ENCODE measurements at regions not wholly inside any gene's neighbourhood (a gene's known extent, or its start where the extent isn't known, plus 50 kb on each side); places are given as distances from the start of the nearest gene placed in this dataset.

DNA sequence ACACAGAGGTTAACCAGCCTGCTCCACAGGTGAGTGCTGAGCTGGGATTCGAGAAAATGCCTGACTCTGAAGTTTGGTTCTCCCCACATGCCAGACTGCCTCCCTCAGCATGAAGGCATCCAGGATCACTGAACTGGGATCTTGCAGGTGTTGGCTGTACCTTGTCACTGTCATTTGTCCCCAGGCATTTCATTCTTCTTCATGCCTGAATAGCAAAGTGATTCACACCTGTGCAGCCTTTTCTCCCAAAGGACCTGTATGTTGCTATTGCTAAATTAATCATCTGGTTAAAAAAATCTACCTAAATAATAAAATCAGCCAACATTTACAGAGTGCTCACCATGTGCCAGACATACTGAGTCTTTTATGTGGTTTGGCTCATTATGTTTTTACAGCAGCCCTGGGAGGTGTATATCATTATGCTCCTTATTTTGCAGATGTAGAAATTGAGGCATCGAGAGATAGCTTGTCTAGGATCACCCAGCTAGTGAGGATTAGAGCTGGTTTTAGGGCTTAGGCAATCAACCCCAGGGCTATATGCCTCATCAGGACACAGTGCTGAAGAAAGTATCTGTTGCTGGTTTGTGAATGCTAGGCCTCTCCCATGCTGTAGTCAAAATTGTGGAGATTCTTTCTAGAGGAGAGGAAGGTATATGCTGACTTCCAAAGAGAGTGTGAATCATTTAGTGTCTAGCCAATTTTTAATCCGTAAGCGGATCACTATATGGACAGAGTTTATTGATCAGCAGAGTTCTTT is 204.4 kb downstream of the HIPK3 start:
- CTCF ChIA-PET = no interaction called here
- POLR2A ChIA-PET = no interaction called here
- H3K4me1 Mint-ChIP-seq = no peaks in the 10 kb centered on the region
- H3K9me3 Mint-ChIP-seq = no peaks in the 10 kb centered on the region
- H3K4me3 Mint-ChIP-seq = no peak overlapping the region
- no peaks in the 10 kb centered on the region for H3K36me3 ChIP-seq (ENCODE audit: insufficient read depth, low read length)
- H3K4me1 ChIP-seq (ENCODE audit: insufficient read depth, low read length) = no peaks in the 10 kb centered on the region
- no peaks in the 10 kb centered on the region for H3K36me3 Mint-ChIP-seq
- H3K9me3 ChIP-seq (ENCODE audit: low read length) = no peaks in the 10 kb centered on the region
- H3K27ac Mint-ChIP-seq = no peak overlapping the region
- H3K27ac ChIP-seq (ENCODE audit: low read depth, low read length) = no peak overlapping the region
- H3K4me3 ChIP-seq (ENCODE audit: low read length) = no peak overlapping the region
- no peaks in the 10 kb centered on the region for H3K27me3 ChIP-seq (ENCODE audit: insufficient read depth, low read length, poor library complexity, severe bottlenecking)
- H3K27me3 Mint-ChIP-seq = peaks cover 24 to 37% of the 10 kb centered on the region in 2 donors
- no peak for DNase-seq

DNA sequence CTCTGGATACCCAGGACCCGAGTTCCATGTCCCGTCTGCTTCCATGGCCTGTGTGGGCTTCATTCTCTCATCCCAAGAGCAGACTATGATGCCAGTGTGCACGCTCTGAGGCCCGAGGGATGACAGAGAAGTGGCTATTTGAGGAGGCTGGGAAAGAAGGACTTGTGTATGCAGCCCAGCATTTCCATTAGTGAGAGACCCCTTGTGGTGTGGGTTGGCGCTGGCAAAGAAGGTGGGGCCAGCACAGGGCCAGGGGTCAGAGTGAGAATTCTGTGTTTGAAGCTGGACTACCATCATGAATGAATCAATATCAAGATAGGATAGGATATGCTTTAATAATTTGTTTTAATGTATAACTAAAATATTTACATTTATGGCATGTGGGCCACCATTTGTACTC is 200.8 kb downstream of the HIPK3 start:
- H3K27me3 ChIP-seq (ENCODE audit: insufficient read depth, low read length, poor library complexity, severe bottlenecking) = no peaks in the 10 kb centered on the region
- Mint-ChIP-seq H3K36me3 (no peaks in the 10 kb centered on the region), H3K27ac (no peak overlapping the region), H3K27me3 (peaks cover 20 to 28% of the 10 kb centered on the region in 2 donors), H3K4me3 (no peak overlapping the region), H3K9me3 (no peaks in the 10 kb centered on the region), H3K4me1 (no peaks in the 10 kb centered on the region)
- ChIA-PET CTCF (no interaction called here), POLR2A (no interaction called here)
- no peak overlapping the region for H3K4me3 ChIP-seq (ENCODE audit: low read length)
- no peaks in the 10 kb centered on the region for H3K9me3 ChIP-seq (ENCODE audit: low read length)
- H3K36me3 ChIP-seq (ENCODE audit: insufficient read depth, low read length) = no peaks in the 10 kb centered on the region
- no peaks in the 10 kb centered on the region for H3K4me1 ChIP-seq (ENCODE audit: insufficient read depth, low read length)
- no peak overlapping the region for H3K27ac ChIP-seq (ENCODE audit: low read depth, low read length)
- DNase-seq = no peak

DNA sequence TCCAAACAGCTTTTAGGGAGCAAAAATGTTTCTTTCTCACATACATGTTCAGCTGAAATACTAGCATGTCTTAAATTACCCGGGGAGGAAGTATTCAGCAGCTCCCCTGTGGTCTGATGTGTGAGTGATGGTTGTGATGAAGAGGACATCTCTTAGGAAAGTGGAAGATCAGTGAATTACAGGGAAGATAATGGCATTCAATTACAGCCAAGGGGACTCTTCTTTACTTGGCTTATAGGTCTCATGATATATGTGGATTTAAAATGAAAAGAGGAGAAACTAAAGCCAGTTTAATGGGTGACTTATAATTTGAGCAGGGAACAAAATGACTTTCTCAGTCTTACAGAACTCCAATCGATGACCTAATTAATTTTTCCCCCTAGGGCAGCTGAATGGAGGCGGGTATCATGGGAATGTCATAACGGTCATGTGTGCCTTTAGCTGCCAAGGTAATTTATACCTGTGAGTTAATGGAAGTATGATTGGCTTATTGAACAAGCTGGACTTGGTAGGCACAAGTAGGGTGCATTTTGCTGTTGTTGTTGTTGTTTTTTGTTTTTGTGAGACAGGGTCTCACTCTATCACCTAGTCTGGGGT is 198.8 kb downstream of the HIPK3 start:
- no peaks in the 10 kb centered on the region for H3K4me1 Mint-ChIP-seq
- no peaks in the 10 kb centered on the region for H3K27me3 ChIP-seq (ENCODE audit: insufficient read depth, low read length, poor library complexity, severe bottlenecking)
- POLR2A ChIA-PET = no interaction called here
- H3K9me3 ChIP-seq (ENCODE audit: low read length) = no peaks in the 10 kb centered on the region
- H3K36me3 ChIP-seq (ENCODE audit: insufficient read depth, low read length) = no peaks in the 10 kb centered on the region
- CTCF ChIA-PET = no interaction called here
- no peaks in the 10 kb centered on the region for H3K4me1 ChIP-seq (ENCODE audit: insufficient read depth, low read length)
- H3K27me3 Mint-ChIP-seq = peaks cover 17 to 40% of the 10 kb centered on the region in 2 donors
- H3K27ac Mint-ChIP-seq = peak overlapping the region in 1 of 8 donors; percentile 42
- no peak overlapping the region for H3K27ac ChIP-seq (ENCODE audit: low read depth, low read length)
- H3K4me3 Mint-ChIP-seq = no peak overlapping the region
- no peak overlapping the region for H3K4me3 ChIP-seq (ENCODE audit: low read length)
- no peaks in the 10 kb centered on the region for H3K9me3 Mint-ChIP-seq
- H3K36me3 Mint-ChIP-seq = no peaks in the 10 kb centered on the region
- no peak for DNase-seq

DNA sequence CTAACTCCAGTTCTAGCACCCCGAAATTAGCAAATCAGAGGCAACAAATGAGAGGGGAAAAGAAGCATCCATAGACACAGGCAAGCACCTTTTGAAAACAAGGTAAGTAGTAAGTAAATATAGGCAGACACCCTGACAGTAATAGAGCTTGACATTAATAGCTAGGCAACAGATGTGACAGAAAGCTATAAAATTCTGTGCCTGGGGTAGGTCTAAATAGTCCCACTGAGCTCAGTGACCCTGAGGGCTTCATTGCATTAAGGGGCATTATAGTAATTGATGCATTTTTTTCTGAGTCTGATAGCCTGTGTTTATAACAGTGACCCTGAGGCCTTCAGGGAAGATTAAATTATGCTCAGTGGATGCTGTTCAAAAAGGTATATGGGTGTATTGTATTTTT is 197.1 kb downstream of the HIPK3 start:
- Mint-ChIP-seq H3K4me3 (no peak overlapping the region), H3K27me3 (peaks cover 16 to 39% of the 10 kb centered on the region in 2 donors), H3K4me1 (no peaks in the 10 kb centered on the region), H3K27ac (no peak overlapping the region), H3K9me3 (no peaks in the 10 kb centered on the region), H3K36me3 (no peaks in the 10 kb centered on the region)
- ChIA-PET POLR2A (no interaction called here), CTCF (no interaction called here)
- Histone ChIP-seq H3K27me3 (ENCODE audit: insufficient read depth, low read length, poor library complexity, severe bottlenecking) (peaks cover 2% of the 10 kb centered on the region), H3K4me3 (ENCODE audit: low read length) (no peak overlapping the region), H3K36me3 (ENCODE audit: insufficient read depth, low read length) (no peaks in the 10 kb centered on the region), H3K27ac (ENCODE audit: low read depth, low read length) (no peak overlapping the region), H3K9me3 (ENCODE audit: low read length) (no peaks in the 10 kb centered on the region), H3K4me1 (ENCODE audit: insufficient read depth, low read length) (no peaks in the 10 kb centered on the region)
- no peak for DNase-seq

DNA sequence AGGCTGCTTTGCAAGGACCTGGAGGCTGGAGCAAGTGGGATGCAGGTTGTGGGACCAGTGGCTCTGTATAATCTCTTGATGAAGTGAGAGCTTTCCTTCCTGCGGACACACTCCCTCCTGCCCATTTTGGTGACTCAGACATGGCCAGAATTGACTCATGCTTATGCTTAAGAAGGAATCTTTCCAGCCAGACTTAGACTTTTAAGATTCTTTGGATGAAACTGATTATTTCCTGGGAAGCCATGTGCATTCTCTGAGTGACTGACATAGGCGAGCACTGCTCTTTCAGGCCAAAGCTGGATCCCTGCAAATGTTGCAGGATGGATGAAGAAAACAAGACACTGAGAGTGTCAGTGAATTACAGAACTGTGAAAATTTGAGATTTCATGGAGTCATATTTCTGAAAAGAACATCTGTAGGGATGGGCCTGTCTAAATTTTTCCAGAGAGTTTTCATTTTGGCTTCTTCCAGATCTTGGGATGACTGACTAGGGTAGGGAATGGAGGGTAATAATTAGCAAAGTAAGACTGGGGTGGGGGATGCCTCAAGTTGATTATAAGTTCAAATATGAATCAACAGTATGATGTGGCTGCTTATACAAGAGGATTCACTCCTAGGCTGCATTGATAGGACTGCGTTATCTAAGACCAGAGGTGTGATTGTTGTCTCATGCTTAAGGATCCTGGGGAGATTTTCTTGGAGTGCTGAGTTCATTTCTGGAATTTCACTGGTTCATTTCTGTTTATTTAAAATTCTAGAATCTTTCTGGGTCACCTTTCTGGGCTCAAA is 195.8 kb downstream of the HIPK3 start:
- H3K27me3 ChIP-seq (ENCODE audit: insufficient read depth, low read length, poor library complexity, severe bottlenecking) = peaks cover 2% of the 10 kb centered on the region
- DNase-seq = no peak
- no peaks in the 10 kb centered on the region for H3K36me3 Mint-ChIP-seq
- H3K4me3 ChIP-seq (ENCODE audit: low read length) = no peak overlapping the region
- no peaks in the 10 kb centered on the region for H3K9me3 Mint-ChIP-seq
- H3K4me1 Mint-ChIP-seq = no peaks in the 10 kb centered on the region
- H3K9me3 ChIP-seq (ENCODE audit: low read length) = no peaks in the 10 kb centered on the region
- H3K4me1 ChIP-seq (ENCODE audit: insufficient read depth, low read length) = no peaks in the 10 kb centered on the region
- no peak overlapping the region for H3K4me3 Mint-ChIP-seq
- no peak overlapping the region for H3K27ac Mint-ChIP-seq
- no peaks in the 10 kb centered on the region for H3K36me3 ChIP-seq (ENCODE audit: insufficient read depth, low read length)
- ChIA-PET POLR2A (no interaction called here), CTCF (no interaction called here)
- H3K27ac ChIP-seq (ENCODE audit: low read depth, low read length) = no peak overlapping the region
- H3K27me3 Mint-ChIP-seq = peaks cover 8 to 28% of the 10 kb centered on the region in 2 donors

DNA sequence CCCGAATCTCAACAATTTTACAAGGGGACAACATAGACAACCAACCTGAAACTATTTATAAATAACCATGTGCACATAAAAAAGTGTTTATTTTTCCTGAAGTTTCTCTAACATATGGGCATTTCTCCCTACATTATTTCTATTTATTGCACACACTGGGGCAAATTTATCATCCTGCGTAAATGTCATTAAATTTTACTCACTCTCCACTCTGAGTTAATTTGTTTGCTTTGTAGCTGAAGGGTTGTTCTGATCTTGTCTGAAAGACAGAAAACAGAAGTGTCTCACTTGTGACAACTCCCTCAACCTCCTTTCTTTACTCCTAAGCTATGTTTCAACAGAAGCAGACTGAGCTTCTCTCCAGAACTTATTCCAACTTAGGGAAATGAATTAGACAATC is 194.2 kb downstream of the HIPK3 start:
- H3K27me3 Mint-ChIP-seq = peaks cover 5 to 26% of the 10 kb centered on the region in 2 donors
- no peaks in the 10 kb centered on the region for H3K4me1 ChIP-seq (ENCODE audit: insufficient read depth, low read length)
- no peaks in the 10 kb centered on the region for H3K9me3 Mint-ChIP-seq
- ChIA-PET POLR2A (no interaction called here), CTCF (no interaction called here)
- no peak overlapping the region for H3K4me3 Mint-ChIP-seq
- H3K36me3 Mint-ChIP-seq = no peaks in the 10 kb centered on the region
- H3K9me3 ChIP-seq (ENCODE audit: low read length) = no peaks in the 10 kb centered on the region
- DNase-seq = no peak
- no peak overlapping the region for H3K27ac Mint-ChIP-seq
- H3K4me3 ChIP-seq (ENCODE audit: low read length) = no peak overlapping the region
- no peak overlapping the region for H3K27ac ChIP-seq (ENCODE audit: low read depth, low read length)
- no peaks in the 10 kb centered on the region for H3K36me3 ChIP-seq (ENCODE audit: insufficient read depth, low read length)
- H3K27me3 ChIP-seq (ENCODE audit: insufficient read depth, low read length, poor library complexity, severe bottlenecking) = peaks cover 2% of the 10 kb centered on the region
- H3K4me1 Mint-ChIP-seq = no peaks in the 10 kb centered on the region

DNA sequence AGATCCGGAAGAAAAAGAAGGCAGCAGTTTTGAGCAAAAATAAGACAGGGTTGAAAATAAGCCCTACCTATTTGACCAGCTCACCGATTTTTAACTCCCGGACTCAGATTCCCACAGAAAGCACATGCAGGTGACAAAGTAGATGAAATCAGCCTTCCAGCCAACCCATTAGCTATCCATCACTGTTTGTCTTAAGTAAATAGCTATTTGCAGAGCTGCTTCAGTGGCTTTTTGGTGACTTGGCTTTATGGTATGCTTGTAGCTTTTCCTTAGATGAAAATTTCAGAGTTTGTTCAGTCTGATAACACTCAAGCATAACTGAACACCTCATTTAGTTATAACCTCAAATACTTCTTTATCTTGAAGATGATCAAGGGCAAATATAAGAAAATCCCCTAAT is 192.6 kb downstream of the HIPK3 start:
- H3K36me3 ChIP-seq (ENCODE audit: insufficient read depth, low read length) = no peaks in the 10 kb centered on the region
- Mint-ChIP-seq H3K4me1 (no peaks in the 10 kb centered on the region), H3K27ac (no peak overlapping the region), H3K27me3 (peaks cover 5 to 35% of the 10 kb centered on the region in 2 donors), H3K4me3 (no peak overlapping the region), H3K9me3 (peaks cover 0 to 2% (median 0%) of the 10 kb centered on the region in 5 donors), H3K36me3 (no peaks in the 10 kb centered on the region)
- H3K27me3 ChIP-seq (ENCODE audit: insufficient read depth, low read length, poor library complexity, severe bottlenecking) = peaks cover 2% of the 10 kb centered on the region
- ChIA-PET CTCF (no interaction called here), POLR2A (no interaction called here)
- H3K27ac ChIP-seq (ENCODE audit: low read depth, low read length) = no peak overlapping the region
- H3K4me1 ChIP-seq (ENCODE audit: insufficient read depth, low read length) = no peaks in the 10 kb centered on the region
- no peaks in the 10 kb centered on the region for H3K9me3 ChIP-seq (ENCODE audit: low read length)
- DNase-seq = no peak
- no peak overlapping the region for H3K4me3 ChIP-seq (ENCODE audit: low read length)

DNA sequence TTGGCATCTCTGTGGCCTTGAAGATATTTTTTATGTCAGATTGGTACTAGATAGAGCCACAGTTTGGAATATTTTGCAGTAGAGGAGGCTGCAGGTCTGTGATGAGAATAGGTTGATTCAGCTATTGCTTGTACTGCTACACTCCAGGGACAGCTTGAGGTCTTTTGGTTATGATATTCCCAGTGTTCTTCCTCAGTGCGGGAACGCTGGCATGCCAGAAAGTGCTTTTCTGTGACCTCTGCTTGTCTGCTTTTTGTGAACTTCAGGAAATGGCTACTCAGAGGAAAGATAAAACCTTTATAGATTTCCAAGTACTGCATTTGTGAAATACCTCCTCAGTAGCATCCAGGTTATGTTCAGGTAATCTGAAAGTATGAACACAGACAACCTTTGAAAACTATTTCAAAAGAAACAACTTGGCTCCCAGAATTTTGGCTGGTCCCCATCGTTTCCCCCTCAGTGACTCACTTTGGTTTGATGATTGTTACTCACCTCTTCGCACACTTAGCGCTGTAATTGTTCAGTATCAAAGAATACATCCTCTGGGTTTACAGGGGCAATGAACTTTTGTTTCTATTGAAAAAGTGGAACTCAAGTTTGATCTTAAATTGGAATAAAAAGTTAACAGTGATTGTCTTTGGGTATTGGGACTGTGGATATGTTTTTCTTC is 191.4 kb downstream of the HIPK3 start:
- ChIA-PET CTCF (no interaction called here), POLR2A (no interaction called here)
- H3K27ac Mint-ChIP-seq = no peak overlapping the region

More for the DNA sequence above, 191.4 kb downstream of the HIPK3 start:
- H3K4me1 ChIP-seq (ENCODE audit: insufficient read depth, low read length) = no peaks in the 10 kb centered on the region
- H3K4me3 Mint-ChIP-seq = no peak overlapping the region
- no peaks in the 10 kb centered on the region for H3K36me3 Mint-ChIP-seq
- no peak overlapping the region for H3K4me3 ChIP-seq (ENCODE audit: low read length)
- no peak for DNase-seq
- H3K27me3 Mint-ChIP-seq = peaks cover 5 to 42% of the 10 kb centered on the region in 2 donors
- peaks cover 0 to 2% (median 0%) of the 10 kb centered on the region in 5 donors for H3K9me3 Mint-ChIP-seq
- no peaks in the 10 kb centered on the region for H3K36me3 ChIP-seq (ENCODE audit: insufficient read depth, low read length)
- H3K4me1 Mint-ChIP-seq = no peaks in the 10 kb centered on the region
- no peak overlapping the region for H3K27ac ChIP-seq (ENCODE audit: low read depth, low read length)
- H3K9me3 ChIP-seq (ENCODE audit: low read length) = no peaks in the 10 kb centered on the region
- peaks cover 2% of the 10 kb centered on the region for H3K27me3 ChIP-seq (ENCODE audit: insufficient read depth, low read length, poor library complexity, severe bottlenecking)

All from CD8-positive, alpha-beta memory T cell (primary cell).